WTC11 (cell line): ENCODE measurements at regions not wholly inside any gene's neighbourhood (a gene's known extent, or its start where the extent isn't known, plus 50 kb on each side); places are given as distances from the start of the nearest gene placed in this dataset.

Experiments used
- ATAC-seq: fragments of 200-7000 bp; cut with Tn5 transposase; 2 replicates; pipeline ENCODE4 v1.10.0; 2021; ENCODE audit warnings: mild to moderate bottlenecking, moderate library complexity
- CTCF ChIA-PET: fragments of 300-600 bp; sonication (Branson Sonifier 250); formaldehyde crosslinking; loops from one replicate; lab custom pipeline; 2021; ENCODE audit warnings: antibody characterized with exemption; lab: Charles Lee
- POLR2A ChIA-PET: fragments of 350-600 bp; sonication (Branson Sonifier 250); formaldehyde crosslinking; loops from one replicate; lab custom pipeline; 2021; ENCODE audit warnings: antibody characterized with exemption; lab: Charles Lee
- DNase-seq: peaks from one replicate; pipeline ENCODE4 v3.0.0; 2021; ENCODE audit warnings: low spot score
- H3K27ac Mint-ChIP-seq: 2 replicates; pipeline ENCODE4 v1.8.0; 2021; ENCODE audit warnings: mixed read lengths
- H3K27me3 Mint-ChIP-seq: 2 replicates; pipeline ENCODE4 v1.8.0; 2021; ENCODE audit warnings: low read depth, mild to moderate bottlenecking, moderate library complexity, mixed read lengths
- H3K36me3 Mint-ChIP-seq: 2 replicates; pipeline ENCODE4 v1.8.0; 2021; ENCODE audit warnings: mixed read lengths
- H3K4me1 Mint-ChIP-seq: 2 replicates; pipeline ENCODE4 v1.8.0; 2022; ENCODE audit warnings: mixed read lengths
- H3K4me3 Mint-ChIP-seq: 2 replicates; pipeline ENCODE4 v1.8.0; 2021; ENCODE audit warnings: mild to moderate bottlenecking, moderate library complexity, mixed read lengths
- H3K9me3 Mint-ChIP-seq: 2 replicates; pipeline ENCODE4 v1.8.0; 2021; ENCODE audit warnings: mixed read lengths
- JUN ChIP-seq: sonication (generic); formaldehyde crosslinking; IDR thresholded peaks from 2 replicates; pipeline ENCODE4 v1.8.0; 2023; ENCODE audit warnings: mild to moderate bottlenecking, missing genetic modification reagents
- NFATC4 ChIP-seq: fragments of 250-450 bp; sonication (Bioruptor Pico); IDR thresholded peaks from 2 replicates; pipeline ENCODE4 v1.9.0; 2021; ENCODE audit warnings: mild to moderate bottlenecking
- NR1H2 ChIP-seq: sonication (generic); formaldehyde crosslinking; IDR thresholded peaks from 2 replicates; pipeline ENCODE4 v1.9.0; 2021; ENCODE audit warnings: mild to moderate bottlenecking, moderate library complexity, missing genetic modification reagents
- NR3C1 ChIP-seq: sonication (generic); formaldehyde crosslinking; conservative IDR thresholded peaks from 2 replicates; pipeline ENCODE4 v1.8.1; 2023; ENCODE audit warnings: low read depth, mild to moderate bottlenecking, missing genetic modification reagents
- RORB ChIP-seq: fragments of 250-450 bp; sonication (Bioruptor Pico); IDR thresholded peaks from 2 replicates; pipeline ENCODE4 v1.9.0; 2021; ENCODE audit warnings: mild to moderate bottlenecking
- SMAD4 ChIP-seq: sonication (generic); formaldehyde crosslinking; IDR thresholded peaks from 2 replicates; pipeline ENCODE4 v1.8.0; 2022; ENCODE audit warnings: mild to moderate bottlenecking, missing genetic modification reagents
- TEAD1 ChIP-seq: sonication (generic); formaldehyde crosslinking; IDR thresholded peaks from 2 replicates; pipeline ENCODE4 v1.8.0; 2022; ENCODE audit warnings: mild to moderate bottlenecking, missing genetic modification reagents
- TP53 ChIP-seq: sonication (generic); formaldehyde crosslinking; IDR thresholded peaks from 2 replicates; pipeline ENCODE4 v1.8.1; 2023; ENCODE audit warnings: mild to moderate bottlenecking, missing genetic modification reagents
- ZNF423 ChIP-seq: fragments of 250-450 bp; sonication (Bioruptor Pico); IDR thresholded peaks from 2 replicates; pipeline ENCODE4 v2.1.2; 2022; ENCODE audit warnings: mild to moderate bottlenecking, moderate library complexity
- TF ChIP-seq, protein P1 (sequence below): sonication (generic); formaldehyde crosslinking; conservative IDR thresholded peaks from 2 replicates; pipeline ENCODE4 v1.8.1; 2023; ENCODE audit warnings: mild to moderate bottlenecking, low read depth, missing genetic modification reagents, moderate library complexity
- TF ChIP-seq, protein P2 (sequence below): sonication (generic); formaldehyde crosslinking; IDR thresholded peaks from 2 replicates; pipeline ENCODE4 v1.8.1; 2022; ENCODE audit warnings: mild to moderate bottlenecking, missing genetic modification reagents, moderate library complexity, borderline replicate concordance
- TF ChIP-seq, protein P3 (sequence below): sonication (generic); formaldehyde crosslinking; IDR thresholded peaks from 2 replicates; pipeline ENCODE4 v1.8.0; 2022; ENCODE audit warnings: mild to moderate bottlenecking, missing genetic modification reagents
- TF ChIP-seq, protein P4 (sequence below): fragments of 250-450 bp; sonication (Bioruptor Pico); IDR thresholded peaks from 2 replicates; pipeline ENCODE4 v1.9.0; 2021; ENCODE audit warnings: mild to moderate bottlenecking
- TF ChIP-seq, protein P5 (sequence below): sonication (generic); formaldehyde crosslinking; IDR thresholded peaks from 2 replicates; pipeline ENCODE4 v1.8.1; 2023; ENCODE audit warnings: mild to moderate bottlenecking, moderate library complexity, missing genetic modification reagents
- TF ChIP-seq, protein P6 (sequence below): sonication (generic); formaldehyde crosslinking; IDR thresholded peaks from 2 replicates; pipeline ENCODE4 v1.8.1; 2023; ENCODE audit warnings: mild to moderate bottlenecking, missing genetic modification reagents, borderline replicate concordance
- TF ChIP-seq, protein P7 (sequence below): fragments of 250-450 bp; sonication (Bioruptor Pico); IDR thresholded peaks from 2 replicates; pipeline ENCODE4 v1.9.0; 2021; ENCODE audit warnings: mild to moderate bottlenecking

DNA sequence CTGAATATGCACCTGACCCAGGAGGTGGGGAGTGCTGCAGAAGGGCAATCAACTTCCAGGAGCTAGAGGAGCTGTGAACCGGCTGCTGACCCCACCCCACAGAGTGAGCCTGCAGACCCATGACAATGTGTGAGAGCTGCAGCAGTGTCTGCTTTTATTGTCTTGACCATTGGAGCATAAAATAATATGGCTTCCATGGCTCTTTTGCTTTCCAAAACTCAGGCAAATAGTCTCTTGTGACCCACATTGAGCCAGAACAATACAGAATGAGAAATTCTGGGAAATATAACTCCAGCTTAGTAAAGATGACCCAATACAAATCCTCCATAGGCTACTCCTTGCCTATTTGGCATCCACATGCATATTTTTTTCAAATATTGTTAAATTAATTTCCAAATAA lies 309.6 kb downstream of the PYDC2 start:
- H3K4me3 Mint-ChIP-seq, result no peak overlapping the region
- H3K27me3 Mint-ChIP-seq, result no peaks in the 10 kb centered on the region
- H3K9me3 Mint-ChIP-seq, result peaks cover 20% of the 10 kb centered on the region
- ChIA-PET POLR2A (no interaction called here), CTCF (no interaction called here)
- peaks cover 13% of the 10 kb centered on the region for H3K4me1 Mint-ChIP-seq
- no peaks in the 10 kb centered on the region for H3K36me3 Mint-ChIP-seq
- H3K27ac Mint-ChIP-seq, result no peak overlapping the region
- peak; percentile 72 for ATAC-seq
- TF ChIP-seq NR1H2 (CRISPR knock-in tag), result no peak
- no peak for TF ChIP-seq TEAD1 (CRISPR knock-in tag)
- no peak for TF ChIP-seq SMAD4
- no peak for TF ChIP-seq NR3C1 (CRISPR knock-in tag)
- TF ChIP-seq ZNF423 (CRISPR knock-in tag), result no peak
- TF ChIP-seq, protein P1, sequence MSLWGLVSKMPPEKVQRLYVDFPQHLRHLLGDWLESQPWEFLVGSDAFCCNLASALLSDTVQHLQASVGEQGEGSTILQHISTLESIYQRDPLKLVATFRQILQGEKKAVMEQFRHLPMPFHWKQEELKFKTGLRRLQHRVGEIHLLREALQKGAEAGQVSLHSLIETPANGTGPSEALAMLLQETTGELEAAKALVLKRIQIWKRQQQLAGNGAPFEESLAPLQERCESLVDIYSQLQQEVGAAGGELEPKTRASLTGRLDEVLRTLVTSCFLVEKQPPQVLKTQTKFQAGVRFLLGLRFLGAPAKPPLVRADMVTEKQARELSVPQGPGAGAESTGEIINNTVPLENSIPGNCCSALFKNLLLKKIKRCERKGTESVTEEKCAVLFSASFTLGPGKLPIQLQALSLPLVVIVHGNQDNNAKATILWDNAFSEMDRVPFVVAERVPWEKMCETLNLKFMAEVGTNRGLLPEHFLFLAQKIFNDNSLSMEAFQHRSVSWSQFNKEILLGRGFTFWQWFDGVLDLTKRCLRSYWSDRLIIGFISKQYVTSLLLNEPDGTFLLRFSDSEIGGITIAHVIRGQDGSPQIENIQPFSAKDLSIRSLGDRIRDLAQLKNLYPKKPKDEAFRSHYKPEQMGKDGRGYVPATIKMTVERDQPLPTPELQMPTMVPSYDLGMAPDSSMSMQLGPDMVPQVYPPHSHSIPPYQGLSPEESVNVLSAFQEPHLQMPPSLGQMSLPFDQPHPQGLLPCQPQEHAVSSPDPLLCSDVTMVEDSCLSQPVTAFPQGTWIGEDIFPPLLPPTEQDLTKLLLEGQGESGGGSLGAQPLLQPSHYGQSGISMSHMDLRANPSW (CRISPR knock-in tag), result no peak
- TF ChIP-seq, protein P2, sequence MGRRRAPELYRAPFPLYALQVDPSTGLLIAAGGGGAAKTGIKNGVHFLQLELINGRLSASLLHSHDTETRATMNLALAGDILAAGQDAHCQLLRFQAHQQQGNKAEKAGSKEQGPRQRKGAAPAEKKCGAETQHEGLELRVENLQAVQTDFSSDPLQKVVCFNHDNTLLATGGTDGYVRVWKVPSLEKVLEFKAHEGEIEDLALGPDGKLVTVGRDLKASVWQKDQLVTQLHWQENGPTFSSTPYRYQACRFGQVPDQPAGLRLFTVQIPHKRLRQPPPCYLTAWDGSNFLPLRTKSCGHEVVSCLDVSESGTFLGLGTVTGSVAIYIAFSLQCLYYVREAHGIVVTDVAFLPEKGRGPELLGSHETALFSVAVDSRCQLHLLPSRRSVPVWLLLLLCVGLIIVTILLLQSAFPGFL (CRISPR knock-in tag), result no peak
- no peak for TF ChIP-seq RORB (CRISPR knock-in tag)
- TF ChIP-seq, protein P3, sequence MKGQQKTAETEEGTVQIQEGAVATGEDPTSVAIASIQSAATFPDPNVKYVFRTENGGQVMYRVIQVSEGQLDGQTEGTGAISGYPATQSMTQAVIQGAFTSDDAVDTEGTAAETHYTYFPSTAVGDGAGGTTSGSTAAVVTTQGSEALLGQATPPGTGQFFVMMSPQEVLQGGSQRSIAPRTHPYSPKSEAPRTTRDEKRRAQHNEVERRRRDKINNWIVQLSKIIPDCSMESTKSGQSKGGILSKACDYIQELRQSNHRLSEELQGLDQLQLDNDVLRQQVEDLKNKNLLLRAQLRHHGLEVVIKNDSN (CRISPR knock-in tag), result no peak
- TF ChIP-seq TP53 (CRISPR knock-in tag), result no peak
- no peak for TF ChIP-seq JUN (CRISPR knock-in tag)
- TF ChIP-seq, protein P4, sequence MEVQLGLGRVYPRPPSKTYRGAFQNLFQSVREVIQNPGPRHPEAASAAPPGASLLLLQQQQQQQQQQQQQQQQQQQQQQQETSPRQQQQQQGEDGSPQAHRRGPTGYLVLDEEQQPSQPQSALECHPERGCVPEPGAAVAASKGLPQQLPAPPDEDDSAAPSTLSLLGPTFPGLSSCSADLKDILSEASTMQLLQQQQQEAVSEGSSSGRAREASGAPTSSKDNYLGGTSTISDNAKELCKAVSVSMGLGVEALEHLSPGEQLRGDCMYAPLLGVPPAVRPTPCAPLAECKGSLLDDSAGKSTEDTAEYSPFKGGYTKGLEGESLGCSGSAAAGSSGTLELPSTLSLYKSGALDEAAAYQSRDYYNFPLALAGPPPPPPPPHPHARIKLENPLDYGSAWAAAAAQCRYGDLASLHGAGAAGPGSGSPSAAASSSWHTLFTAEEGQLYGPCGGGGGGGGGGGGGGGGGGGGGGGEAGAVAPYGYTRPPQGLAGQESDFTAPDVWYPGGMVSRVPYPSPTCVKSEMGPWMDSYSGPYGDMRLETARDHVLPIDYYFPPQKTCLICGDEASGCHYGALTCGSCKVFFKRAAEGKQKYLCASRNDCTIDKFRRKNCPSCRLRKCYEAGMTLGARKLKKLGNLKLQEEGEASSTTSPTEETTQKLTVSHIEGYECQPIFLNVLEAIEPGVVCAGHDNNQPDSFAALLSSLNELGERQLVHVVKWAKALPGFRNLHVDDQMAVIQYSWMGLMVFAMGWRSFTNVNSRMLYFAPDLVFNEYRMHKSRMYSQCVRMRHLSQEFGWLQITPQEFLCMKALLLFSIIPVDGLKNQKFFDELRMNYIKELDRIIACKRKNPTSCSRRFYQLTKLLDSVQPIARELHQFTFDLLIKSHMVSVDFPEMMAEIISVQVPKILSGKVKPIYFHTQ, result no peak
- TF ChIP-seq, protein P5, sequence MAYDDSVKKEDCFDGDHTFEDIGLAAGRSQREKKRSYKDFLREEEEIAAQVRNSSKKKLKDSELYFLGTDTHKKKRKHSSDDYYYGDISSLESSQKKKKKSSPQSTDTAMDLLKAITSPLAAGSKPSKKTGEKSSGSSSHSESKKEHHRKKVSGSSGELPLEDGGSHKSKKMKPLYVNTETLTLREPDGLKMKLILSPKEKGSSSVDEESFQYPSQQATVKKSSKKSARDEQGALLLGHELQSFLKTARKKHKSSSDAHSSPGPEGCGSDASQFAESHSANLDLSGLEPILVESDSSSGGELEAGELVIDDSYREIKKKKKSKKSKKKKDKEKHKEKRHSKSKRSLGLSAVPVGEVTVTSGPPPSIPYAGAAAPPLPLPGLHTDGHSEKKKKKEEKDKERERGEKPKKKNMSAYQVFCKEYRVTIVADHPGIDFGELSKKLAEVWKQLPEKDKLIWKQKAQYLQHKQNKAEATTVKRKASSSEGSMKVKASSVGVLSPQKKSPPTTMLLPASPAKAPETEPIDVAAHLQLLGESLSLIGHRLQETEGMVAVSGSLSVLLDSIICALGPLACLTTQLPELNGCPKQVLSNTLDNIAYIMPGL, result no peak
- TF ChIP-seq, protein P6, sequence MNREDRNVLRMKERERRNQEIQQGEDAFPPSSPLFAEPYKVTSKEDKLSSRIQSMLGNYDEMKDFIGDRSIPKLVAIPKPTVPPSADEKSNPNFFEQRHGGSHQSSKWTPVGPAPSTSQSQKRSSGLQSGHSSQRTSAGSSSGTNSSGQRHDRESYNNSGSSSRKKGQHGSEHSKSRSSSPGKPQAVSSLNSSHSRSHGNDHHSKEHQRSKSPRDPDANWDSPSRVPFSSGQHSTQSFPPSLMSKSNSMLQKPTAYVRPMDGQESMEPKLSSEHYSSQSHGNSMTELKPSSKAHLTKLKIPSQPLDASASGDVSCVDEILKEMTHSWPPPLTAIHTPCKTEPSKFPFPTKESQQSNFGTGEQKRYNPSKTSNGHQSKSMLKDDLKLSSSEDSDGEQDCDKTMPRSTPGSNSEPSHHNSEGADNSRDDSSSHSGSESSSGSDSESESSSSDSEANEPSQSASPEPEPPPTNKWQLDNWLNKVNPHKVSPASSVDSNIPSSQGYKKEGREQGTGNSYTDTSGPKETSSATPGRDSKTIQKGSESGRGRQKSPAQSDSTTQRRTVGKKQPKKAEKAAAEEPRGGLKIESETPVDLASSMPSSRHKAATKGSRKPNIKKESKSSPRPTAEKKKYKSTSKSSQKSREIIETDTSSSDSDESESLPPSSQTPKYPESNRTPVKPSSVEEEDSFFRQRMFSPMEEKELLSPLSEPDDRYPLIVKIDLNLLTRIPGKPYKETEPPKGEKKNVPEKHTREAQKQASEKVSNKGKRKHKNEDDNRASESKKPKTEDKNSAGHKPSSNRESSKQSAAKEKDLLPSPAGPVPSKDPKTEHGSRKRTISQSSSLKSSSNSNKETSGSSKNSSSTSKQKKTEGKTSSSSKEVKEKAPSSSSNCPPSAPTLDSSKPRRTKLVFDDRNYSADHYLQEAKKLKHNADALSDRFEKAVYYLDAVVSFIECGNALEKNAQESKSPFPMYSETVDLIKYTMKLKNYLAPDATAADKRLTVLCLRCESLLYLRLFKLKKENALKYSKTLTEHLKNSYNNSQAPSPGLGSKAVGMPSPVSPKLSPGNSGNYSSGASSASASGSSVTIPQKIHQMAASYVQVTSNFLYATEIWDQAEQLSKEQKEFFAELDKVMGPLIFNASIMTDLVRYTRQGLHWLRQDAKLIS (CRISPR knock-in tag), result no peak
- TF ChIP-seq NFATC4, result no peak
- TF ChIP-seq, protein P7, sequence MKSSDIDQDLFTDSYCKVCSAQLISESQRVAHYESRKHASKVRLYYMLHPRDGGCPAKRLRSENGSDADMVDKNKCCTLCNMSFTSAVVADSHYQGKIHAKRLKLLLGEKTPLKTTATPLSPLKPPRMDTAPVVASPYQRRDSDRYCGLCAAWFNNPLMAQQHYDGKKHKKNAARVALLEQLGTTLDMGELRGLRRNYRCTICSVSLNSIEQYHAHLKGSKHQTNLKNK (CRISPR knock-in tag), result no peak
- no peak for DNase-seq
